ENCODE measurements at regions not wholly inside any gene's neighbourhood (a gene's known extent, or its start where the extent isn't known, plus 50 kb on each side); places are given as distances from the start of the nearest gene placed in this dataset.

DNA sequence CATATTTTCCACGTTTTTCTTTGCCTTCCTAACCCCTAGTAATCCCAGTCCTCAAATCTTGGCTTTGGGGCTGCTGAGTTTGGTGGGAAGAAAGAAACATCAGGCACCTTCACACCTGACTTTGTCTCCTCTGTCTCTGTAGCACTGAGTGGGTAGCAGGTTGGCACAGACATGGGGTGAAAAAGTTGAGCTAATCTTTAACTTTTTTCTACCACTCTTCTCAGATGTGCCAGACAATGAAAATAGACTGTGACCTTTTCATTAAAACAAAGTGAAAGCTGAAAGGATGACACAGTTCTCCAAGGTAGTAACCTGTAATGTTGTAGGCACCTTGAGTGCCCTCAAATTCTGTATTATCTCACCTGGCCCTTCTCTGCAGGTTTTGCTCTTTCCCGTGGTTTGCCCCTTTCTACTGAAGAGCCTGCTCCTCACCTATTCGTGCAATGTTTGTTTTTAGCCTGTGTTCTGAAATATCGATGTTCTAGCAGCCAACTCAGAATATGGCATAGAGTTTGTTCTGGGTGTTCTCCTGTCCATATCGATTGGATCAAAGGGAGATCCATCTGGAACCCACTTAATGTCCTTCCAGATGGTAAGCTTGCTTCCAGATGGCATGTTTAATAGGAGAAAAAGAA is 57.8 kb upstream of the ATXN1 start:
- DNase-seq (ENCODE audit: low read depth, low spot score) (no peak), ATAC-seq (peak; percentile 54), FAIRE-seq (no peak)
- no peak overlapping the region for H3K4me3 ChIP-seq
- WGBS (ENCODE audit: insufficient coverage, insufficient replicate concordance, low lambda C conversion rate, missing lambda C conversion rate) = 27% methylated on average over 5 of the region's 5 CpGs
- H3K4me2 ChIP-seq (ENCODE audit: control insufficient read depth, insufficient read depth) = no peak overlapping the region
- H3K9ac ChIP-seq (ENCODE audit: control insufficient read depth, insufficient read depth, low read length) = no peak overlapping the region
- CTCF ChIA-PET = interaction anchor here (0.9 to 1.7 kb wide), 6 partner anchors 10 to 447 kb away, joined by 3 to 5 read pairs (median 4); no protein-coding TSS in a partner anchor
- no TSS peak for BruUV-seq (replicated peaks)
- POLR2A ChIA-PET = interaction anchor here (0.6 kb wide), 1 partner anchor 514 kb away, joined by 5 read pairs; no protein-coding TSS in a partner anchor
- H3K79me2 ChIP-seq (ENCODE audit: control insufficient read depth, insufficient read depth, low read length) = no peaks in the 10 kb centered on the region
- no peaks in the 10 kb centered on the region for H3K36me3 ChIP-seq (ENCODE audit: control insufficient read depth in 2 of 2, insufficient read depth in 2 of 2, low read length in 1 of 2)
- SMC1A ChIA-PET (ENCODE audit: uncharacterized antibody, unreplicated experiment) = interaction anchor here (1.0 to 1.4 kb wide), 3 partner anchors 8 to 56 kb away, joined by 3 to 6 read pairs (median 3); no protein-coding TSS in a partner anchor
- intact Hi-C loops (cut with micrococcal nuclease; ENCODE audit: unreplicated experiment) (no loop called here), in situ Hi-C loops (cut with MboI) (no loop called here)
- H3K27me3 ChIP-seq (replicated peaks in 1 of 2; ENCODE audit: control insufficient read depth in 2 of 2, insufficient read depth in 2 of 2, low read length in 1 of 2) = no peaks in the 10 kb centered on the region
- RAD21 ChIA-PET (ENCODE audit: unreplicated experiment) = interaction anchor here (1.2 to 1.9 kb wide), 2 partner anchors 18 to 56 kb away, joined by 3 to 5 read pairs; no protein-coding TSS in a partner anchor
- H3K27ac ChIP-seq (ENCODE audit: control insufficient read depth, insufficient read depth) = no peak overlapping the region
- H3K4me1 ChIP-seq (ENCODE audit: control insufficient read depth, insufficient read depth, low read length) = no peaks in the 10 kb centered on the region
- no peak overlapping the region for H2AFZ ChIP-seq (ENCODE audit: control insufficient read depth, low read depth, low read length)
- H3K9me3 ChIP-seq (replicated peaks; ENCODE audit: control insufficient read depth, insufficient read depth, low read length) = no peaks in the 10 kb centered on the region
- no peaks in the 10 kb centered on the region for H4K20me1 ChIP-seq (ENCODE audit: control insufficient read depth, insufficient read depth)
- TF ChIP-seq, protein P1, sequence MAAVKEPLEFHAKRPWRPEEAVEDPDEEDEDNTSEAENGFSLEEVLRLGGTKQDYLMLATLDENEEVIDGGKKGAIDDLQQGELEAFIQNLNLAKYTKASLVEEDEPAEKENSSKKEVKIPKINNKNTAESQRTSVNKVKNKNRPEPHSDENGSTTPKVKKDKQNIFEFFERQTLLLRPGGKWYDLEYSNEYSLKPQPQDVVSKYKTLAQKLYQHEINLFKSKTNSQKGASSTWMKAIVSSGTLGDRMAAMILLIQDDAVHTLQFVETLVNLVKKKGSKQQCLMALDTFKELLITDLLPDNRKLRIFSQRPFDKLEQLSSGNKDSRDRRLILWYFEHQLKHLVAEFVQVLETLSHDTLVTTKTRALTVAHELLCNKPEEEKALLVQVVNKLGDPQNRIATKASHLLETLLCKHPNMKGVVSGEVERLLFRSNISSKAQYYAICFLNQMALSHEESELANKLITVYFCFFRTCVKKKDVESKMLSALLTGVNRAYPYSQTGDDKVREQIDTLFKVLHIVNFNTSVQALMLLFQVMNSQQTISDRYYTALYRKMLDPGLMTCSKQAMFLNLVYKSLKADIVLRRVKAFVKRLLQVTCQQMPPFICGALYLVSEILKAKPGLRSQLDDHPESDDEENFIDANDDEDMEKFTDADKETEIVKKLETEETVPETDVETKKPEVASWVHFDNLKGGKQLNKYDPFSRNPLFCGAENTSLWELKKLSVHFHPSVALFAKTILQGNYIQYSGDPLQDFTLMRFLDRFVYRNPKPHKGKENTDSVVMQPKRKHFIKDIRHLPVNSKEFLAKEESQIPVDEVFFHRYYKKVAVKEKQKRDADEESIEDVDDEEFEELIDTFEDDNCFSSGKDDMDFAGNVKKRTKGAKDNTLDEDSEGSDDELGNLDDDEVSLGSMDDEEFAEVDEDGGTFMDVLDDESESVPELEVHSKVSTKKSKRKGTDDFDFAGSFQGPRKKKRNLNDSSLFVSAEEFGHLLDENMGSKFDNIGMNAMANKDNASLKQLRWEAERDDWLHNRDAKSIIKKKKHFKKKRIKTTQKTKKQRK (IDR thresholded peaks at IDR 0.05; ENCODE audit: low read depth, low read length) = no peak
- TF ChIP-seq NRF1 (conservative IDR thresholded peaks at IDR 0.05; ENCODE audit: low read depth, low read length) (no peak), NR2F1 (conservative IDR thresholded peaks at IDR 0.05) (no peak), MXI1 (IDR thresholded peaks at IDR 0.05; ENCODE audit: low read depth, low read length) (no peak), HDGF (IDR thresholded peaks at IDR 0.05) (no peak), RAD51 (IDR thresholded peaks at IDR 0.05) (no peak), SRF (IDR thresholded peaks at IDR 0.05; ENCODE audit: low read depth in 2 of 2, low read length in 2 of 2) (no peak), TARDBP (IDR thresholded peaks at IDR 0.05; ENCODE audit: borderline replicate concordance) (no peak), CREB1 (IDR thresholded peaks at IDR 0.05; ENCODE audit: low read depth) (no peak), ZSCAN29 (IDR thresholded peaks at IDR 0.05) (no peak)
- TF ChIP-seq, protein P2, sequence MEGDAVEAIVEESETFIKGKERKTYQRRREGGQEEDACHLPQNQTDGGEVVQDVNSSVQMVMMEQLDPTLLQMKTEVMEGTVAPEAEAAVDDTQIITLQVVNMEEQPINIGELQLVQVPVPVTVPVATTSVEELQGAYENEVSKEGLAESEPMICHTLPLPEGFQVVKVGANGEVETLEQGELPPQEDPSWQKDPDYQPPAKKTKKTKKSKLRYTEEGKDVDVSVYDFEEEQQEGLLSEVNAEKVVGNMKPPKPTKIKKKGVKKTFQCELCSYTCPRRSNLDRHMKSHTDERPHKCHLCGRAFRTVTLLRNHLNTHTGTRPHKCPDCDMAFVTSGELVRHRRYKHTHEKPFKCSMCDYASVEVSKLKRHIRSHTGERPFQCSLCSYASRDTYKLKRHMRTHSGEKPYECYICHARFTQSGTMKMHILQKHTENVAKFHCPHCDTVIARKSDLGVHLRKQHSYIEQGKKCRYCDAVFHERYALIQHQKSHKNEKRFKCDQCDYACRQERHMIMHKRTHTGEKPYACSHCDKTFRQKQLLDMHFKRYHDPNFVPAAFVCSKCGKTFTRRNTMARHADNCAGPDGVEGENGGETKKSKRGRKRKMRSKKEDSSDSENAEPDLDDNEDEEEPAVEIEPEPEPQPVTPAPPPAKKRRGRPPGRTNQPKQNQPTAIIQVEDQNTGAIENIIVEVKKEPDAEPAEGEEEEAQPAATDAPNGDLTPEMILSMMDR (IDR thresholded peaks at IDR 0.05 in 2 of 3, conservative IDR thresholded peaks at IDR 0.05 in 1 of 3; ENCODE audit: control insufficient read depth in 2 of 3, extremely low read depth in 1 of 3, insufficient read depth in 1 of 3, low read depth in 3 of 3, low read length in 3 of 3) = no peak
- TF ChIP-seq, protein P3, sequence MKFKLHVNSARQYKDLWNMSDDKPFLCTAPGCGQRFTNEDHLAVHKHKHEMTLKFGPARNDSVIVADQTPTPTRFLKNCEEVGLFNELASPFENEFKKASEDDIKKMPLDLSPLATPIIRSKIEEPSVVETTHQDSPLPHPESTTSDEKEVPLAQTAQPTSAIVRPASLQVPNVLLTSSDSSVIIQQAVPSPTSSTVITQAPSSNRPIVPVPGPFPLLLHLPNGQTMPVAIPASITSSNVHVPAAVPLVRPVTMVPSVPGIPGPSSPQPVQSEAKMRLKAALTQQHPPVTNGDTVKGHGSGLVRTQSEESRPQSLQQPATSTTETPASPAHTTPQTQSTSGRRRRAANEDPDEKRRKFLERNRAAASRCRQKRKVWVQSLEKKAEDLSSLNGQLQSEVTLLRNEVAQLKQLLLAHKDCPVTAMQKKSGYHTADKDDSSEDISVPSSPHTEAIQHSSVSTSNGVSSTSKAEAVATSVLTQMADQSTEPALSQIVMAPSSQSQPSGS (IDR thresholded peaks at IDR 0.05; ENCODE audit: low read length) = no peak
- TF ChIP-seq, protein P4, sequence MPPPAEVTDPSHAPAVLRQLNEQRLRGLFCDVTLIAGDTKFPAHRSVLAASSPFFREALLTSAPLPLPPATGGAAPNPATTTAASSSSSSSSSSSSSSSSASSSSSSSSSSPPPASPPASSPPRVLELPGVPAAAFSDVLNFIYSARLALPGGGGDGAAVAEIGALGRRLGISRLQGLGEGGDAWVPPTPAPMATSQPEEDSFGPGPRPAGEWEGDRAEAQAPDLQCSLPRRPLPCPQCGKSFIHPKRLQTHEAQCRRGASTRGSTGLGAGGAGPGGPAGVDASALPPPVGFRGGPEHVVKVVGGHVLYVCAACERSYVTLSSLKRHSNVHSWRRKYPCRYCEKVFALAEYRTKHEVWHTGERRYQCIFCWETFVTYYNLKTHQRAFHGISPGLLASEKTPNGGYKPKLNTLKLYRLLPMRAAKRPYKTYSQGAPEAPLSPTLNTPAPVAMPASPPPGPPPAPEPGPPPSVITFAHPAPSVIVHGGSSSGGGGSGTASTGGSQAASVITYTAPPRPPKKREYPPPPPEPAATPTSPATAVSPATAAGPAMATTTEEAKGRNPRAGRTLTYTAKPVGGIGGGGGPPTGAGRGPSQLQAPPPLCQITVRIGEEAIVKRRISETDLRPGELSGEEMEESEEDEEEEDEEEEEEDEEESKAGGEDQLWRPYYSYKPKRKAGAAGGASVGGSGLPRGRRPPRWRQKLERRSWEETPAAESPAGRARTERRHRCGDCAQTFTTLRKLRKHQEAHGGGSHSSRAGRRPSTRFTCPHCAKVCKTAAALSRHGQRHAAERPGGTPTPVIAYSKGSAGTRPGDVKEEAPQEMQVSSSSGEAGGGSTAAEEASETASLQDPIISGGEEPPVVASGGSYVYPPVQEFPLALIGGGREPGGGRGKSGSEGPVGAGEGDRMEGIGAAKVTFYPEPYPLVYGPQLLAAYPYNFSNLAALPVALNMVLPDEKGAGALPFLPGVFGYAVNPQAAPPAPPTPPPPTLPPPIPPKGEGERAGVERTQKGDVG (CRISPR knock-in tag; IDR thresholded peaks at IDR 0.05) = no peak
